Endothelial cell of umbilical vein (primary cell): ENCODE measurements at regions not wholly inside any gene's neighbourhood (a gene's known extent, or its start where the extent isn't known, plus 50 kb on each side); places are given as distances from the start of the nearest gene placed in this dataset.

Experiments used
- BruUV-seq: library from RNA; stranded (reverse); fragments of 400-500 nt; replicated peaks from 2 replicates; lab custom pipeline; 2021; lab: Mats Ljungman, UMichigan
- CTCF ChIA-PET: fragments of 300-600, 350-600 bp; sonication (Branson Sonifier 250); formaldehyde crosslinking; loops from one replicate; lab custom pipeline; 2021; ENCODE audit warnings: antibody characterized with exemption, inconsistent platforms; lab: Charles Lee
- POLR2A ChIA-PET: fragments of 300-600, 350-600 bp; sonication (Branson Sonifier 250); formaldehyde crosslinking; loops from one replicate; lab custom pipeline; 2021; ENCODE audit warnings: antibody characterized with exemption, inconsistent platforms; lab: Charles Lee
- DNase-seq: peaks from one replicate; pipeline ENCODE4 v3.0.0-alpha.2; 2011; ENCODE audit warnings: low read depth, low spot score
- FAIRE-seq: peaks from 2 replicates; lab custom pipeline; 2011; peaks lifted over from hg19 to GRCh38; lab: Jason Lieb, UNC
- H2AFZ ChIP-seq: 2 replicates; pipeline ENCODE4 v1.6.0; 2012; ENCODE audit warnings: low read depth, low read length, control low read depth, inconsistent platforms
- H3K27ac ChIP-seq: 2 replicates; pipeline ENCODE4 v1.5.1; 2011; ENCODE audit warnings: low read depth, mild to moderate bottlenecking, control low read depth, low read length, moderate library complexity; ENCODE audit not compliant: insufficient read depth
- H3K27me3 ChIP-seq, 2 experiments: 2 replicates each; pipeline versions ENCODE4 v1.6.0 to v1.6.1; 2011; ENCODE audit warnings: low read length in 2 of 2, mixed read lengths in 1 of 2; ENCODE audit not compliant: control insufficient read depth in 2 of 2, insufficient read depth in 2 of 2
- H3K36me3 ChIP-seq, 2 experiments: 2 replicates in 1 of 2; 3 replicates in 1 of 2; pipeline ENCODE4 v1.5.1; 2011; ENCODE audit warnings: low read length in 2 of 2, mild to moderate bottlenecking in 1 of 2, moderate library complexity in 1 of 2; ENCODE audit not compliant: control insufficient read depth in 2 of 2, insufficient read depth in 2 of 2; ENCODE audit errors: extremely low read depth in 1 of 2
- H3K4me1 ChIP-seq: 3 replicates; pipeline ENCODE4 v1.5.1; 2011; ENCODE audit warnings: mild to moderate bottlenecking, low read length; ENCODE audit not compliant: control insufficient read depth, insufficient read depth; ENCODE audit errors: extremely low read depth
- H3K4me2 ChIP-seq: 2 replicates; pipeline ENCODE4 v1.6.1; 2011; ENCODE audit warnings: low read length, control low read depth, mixed read lengths; ENCODE audit not compliant: insufficient read depth
- H3K4me3 ChIP-seq, 3 experiments: fragments of 200-600 bp in 1 of 3; sonication (generic), shearing (Covaris generic) in 1 of 3; replicated peaks in 1 of 3; 2 replicates each; pipeline ENCODE4 v1.5.1; 2011 to 2016; ENCODE audit warnings: control low read depth in 3 of 3, low read length in 3 of 3, mild to moderate bottlenecking in 2 of 3, inconsistent platforms in 1 of 3, low read depth in 1 of 3, moderate library complexity in 1 of 3; ENCODE audit not compliant: insufficient read depth in 1 of 3
- H3K79me2 ChIP-seq: 2 replicates; pipeline ENCODE4 v1.6.0; 2012; ENCODE audit warnings: low read length, inconsistent platforms; ENCODE audit not compliant: control insufficient read depth, insufficient read depth
- H3K9ac ChIP-seq: replicated peaks from 2 replicates; pipeline ENCODE3; 2011; ENCODE audit warnings: low read length, control low read depth; ENCODE audit not compliant: insufficient read depth; ENCODE audit errors: extremely low read depth
- H3K9me1 ChIP-seq: replicated peaks from 3 replicates; pipeline ENCODE4 v1.6.0; 2011; ENCODE audit warnings: mild to moderate bottlenecking, low read length; ENCODE audit not compliant: control insufficient read depth, insufficient read depth; ENCODE audit errors: extremely low read depth
- H3K9me3 ChIP-seq: replicated peaks from 2 replicates; pipeline ENCODE4 v1.5.1; 2012; ENCODE audit warnings: low read length, inconsistent platforms; ENCODE audit not compliant: control insufficient read depth, insufficient read depth
- H4K20me1 ChIP-seq: replicated peaks from 2 replicates; pipeline ENCODE3; 2011; ENCODE audit warnings: mild to moderate bottlenecking, low read length; ENCODE audit not compliant: control insufficient read depth, insufficient read depth; ENCODE audit errors: extremely low read depth
- CTCF ChIP-seq, 2 donors: IDR thresholded peaks; 1 replicate in 1 of 2; 2 replicates in 1 of 2; pipeline ENCODE4 v1.5.1; 2011; ENCODE audit warnings: low read length in 2 of 2, mild to moderate bottlenecking in 2 of 2, moderate library complexity in 2 of 2, control low read depth in 1 of 2, inconsistent platforms in 1 of 2, low read depth in 1 of 2; ENCODE audit not compliant: insufficient read depth in 1 of 2; ENCODE audit errors: extremely low read depth in 1 of 2
- EZH2 ChIP-seq: IDR thresholded peaks from 2 replicates; pipeline ENCODE4 v1.6.1; 2012; ENCODE audit warnings: borderline replicate concordance, low read depth, mild to moderate bottlenecking, moderate library complexity, low read length, inconsistent platforms; ENCODE audit not compliant: severe bottlenecking
- FOS ChIP-seq: IDR thresholded peaks from 2 replicates; pipeline ENCODE4 v1.6.1; 2011; ENCODE audit warnings: mild to moderate bottlenecking, low read length, moderate library complexity, borderline replicate concordance; ENCODE audit not compliant: insufficient read depth
- GATA2 ChIP-seq: IDR thresholded peaks from 2 replicates; pipeline ENCODE4 v1.7.0; 2011; ENCODE audit warnings: low read depth, mild to moderate bottlenecking, moderate library complexity, mixed read lengths, low read length; ENCODE audit not compliant: insufficient read length, insufficient read depth
- JUN ChIP-seq: IDR thresholded peaks from 2 replicates; pipeline ENCODE4 v1.6.1; 2011; ENCODE audit warnings: borderline replicate concordance, low read depth; ENCODE audit not compliant: insufficient read length, insufficient read depth
- MAX ChIP-seq: IDR thresholded peaks from 2 replicates; pipeline ENCODE4 v1.6.1; 2011; ENCODE audit not compliant: insufficient read depth, insufficient read length
- MYC ChIP-seq: IDR thresholded peaks from one replicate; pipeline ENCODE4 v1.6.1; 2011; ENCODE audit warnings: mild to moderate bottlenecking, low read depth, low read length
- POLR2A ChIP-seq: IDR thresholded peaks from 2 replicates; pipeline ENCODE4 v1.6.1; 2012; ENCODE audit warnings: low read depth, mild to moderate bottlenecking, control low read depth, low read length
- POLR2AphosphoS5 ChIP-seq: IDR thresholded peaks from 2 replicates; pipeline ENCODE4 v1.6.1; 2012; ENCODE audit warnings: low read depth, mild to moderate bottlenecking, control low read depth, low read length, moderate library complexity; ENCODE audit not compliant: insufficient read depth
- dilution Hi-C: fragments of 300-500 bp; cut with MboI; formaldehyde crosslinking; loops from one replicate; pipeline ENCODE4 v1.15.0; 2019; ENCODE audit warnings: low sequenced_read_pairs; ENCODE audit not compliant: extremely low pct_ligation_motif_present
- intact Hi-C: fragments of 100-400 bp; cut with micrococcal nuclease; formaldehyde crosslinking; loops from one replicate; pipeline ENCODE4 v1.10.0; 2022

- H3K9me3 ChIP-seq = no peaks in the 10 kb centered on the region
- dilution Hi-C loops = no loop called here
- no peak overlapping the region for H3K27ac ChIP-seq
- intact Hi-C loops = no loop called here
- no peak overlapping the region for H3K4me3 ChIP-seq
- H3K27me3 ChIP-seq = no peaks in the 10 kb centered on the region
- no peaks in the 10 kb centered on the region for H4K20me1 ChIP-seq
- ChIA-PET POLR2A (no interaction called here), CTCF (interaction anchor here (1.0 to 1.4 kb wide), 3 partner anchors 19 to 116 kb away, joined by 3 read pairs; partner anchors contain the start of gene PRICKLE2)
- no peak for DNase-seq
- BruUV-seq = no TSS peak
- H3K36me3 ChIP-seq = no peaks in the 10 kb centered on the region
- H3K4me2 ChIP-seq = no peak overlapping the region
- TF ChIP-seq FOS (no peak), MAX (no peak), EZH2 (no peak), GATA2 (no peak), POLR2A (no peak), JUN (no peak), MYC (no peak), CTCF (IDR thresholded peaks at IDR 0.05; ENCODE audit: extremely low read depth in 1 of 2, insufficient read depth in 1 of 2, low read depth in 1 of 2, low read length in 2 of 2) (no peak), POLR2AphosphoS5 (no peak)
- no peak overlapping the region for H2AFZ ChIP-seq
- FAIRE-seq = no peak
- no peaks in the 10 kb centered on the region for H3K9me1 ChIP-seq
- H3K4me1 ChIP-seq = no peaks in the 10 kb centered on the region
- no peaks in the 10 kb centered on the region for H3K79me2 ChIP-seq
- H3K9ac ChIP-seq = no peak overlapping the region
Observed at GRCh38 chr3:64340641-64341101, 115.4 kb upstream of the PRICKLE2 start.
